Omental fat pad (tissue), 3 donors: ENCODE measurements at regions not wholly inside any gene's neighbourhood (a gene's known extent, or its start where the extent isn't known, plus 50 kb on each side); places are given as distances from the start of the nearest gene placed in this dataset.

Experiments
- ATAC-seq: fragments of 150-250 bp; one replicate; pipeline ENCODE4 v1.9.1; 2016; ENCODE audit warnings: mild to moderate bottlenecking, moderate library complexity; ENCODE audit not compliant: low FRiP score
- DNase-seq: peaks from one replicate; pipeline ENCODE4 v3.0.0-alpha.2; 2019; ENCODE audit warnings: low spot score
- CTCF ChIP-seq, 3 donors: fragments of 450-650 bp; IDR thresholded peaks; one replicate each; pipeline ENCODE4 v1.5.1; 2016 to 2017; ENCODE audit warnings: antibody characterized with exemption in 3 of 3, mild to moderate bottlenecking in 3 of 3, moderate library complexity in 2 of 3

GRCh38 chr18:41444943-41445342 is 510.1 kb upstream of the PIK3C3 start:
- no peak for ATAC-seq
- DNase-seq: no peak
- TF ChIP-seq CTCF (IDR thresholded peaks at IDR 0.05): no peak

- DNase-seq: no peak
- ATAC-seq: no peak
- no peak for TF ChIP-seq CTCF (IDR thresholded peaks at IDR 0.05)
Observed at GRCh38 chr18:41436772-41437171, 518.3 kb upstream of the PIK3C3 start.

GRCh38 chr18:41418598-41418997 is 536.4 kb upstream of the PIK3C3 start:
- TF ChIP-seq CTCF (IDR thresholded peaks at IDR 0.05): no peak
- ATAC-seq (no peak), DNase-seq (no peak)

- ATAC-seq: no peak
- DNase-seq: no peak
- TF ChIP-seq CTCF (IDR thresholded peaks at IDR 0.05): no peak
Observed at GRCh38 chr18:41416044-41416443, 539.0 kb upstream of the PIK3C3 start.

GRCh38 chr18:41410006-41410405 is 545.0 kb upstream of the PIK3C3 start:
- DNase-seq: no peak
- TF ChIP-seq CTCF (IDR thresholded peaks at IDR 0.05): no peak
- ATAC-seq: no peak

- DNase-seq: no peak
Observed at GRCh38 chr18:41406834-41407233, 548.2 kb upstream of the PIK3C3 start.

GRCh38 chr18:41396861-41397260 is 558.2 kb upstream of the PIK3C3 start:
- TF ChIP-seq CTCF (IDR thresholded peaks at IDR 0.05): no peak
- DNase-seq (no peak), ATAC-seq (no peak)

More at GRCh38 chr18:41406834-41407233, 548.2 kb upstream of the PIK3C3 start:
- no peak for ATAC-seq
- TF ChIP-seq CTCF (IDR thresholded peaks at IDR 0.05): no peak
